Peyer's patch (tissue), 4 donors: ENCODE measurements at regions not wholly inside any gene's neighbourhood (a gene's known extent, or its start where the extent isn't known, plus 50 kb on each side); places are given as distances from the start of the nearest gene placed in this dataset.

Experiments used
- POLR2A ChIP-seq, 2 donors: fragments of 450-650 bp; IDR thresholded peaks; one replicate each; pipeline ENCODE4 v1.5.1; 2017; ENCODE audit warnings: antibody characterized with exemption in 2 of 2, mild to moderate bottlenecking in 2 of 2, moderate library complexity in 2 of 2
- TF ChIP-seq, protein P1 (sequence below), 6 experiments: fragments of 450-650 bp in 4 of 6; fragments of 200-600 bp in 2 of 6; sonication (generic) in 1 of 6; IDR thresholded peaks; one replicate each; pipeline ENCODE4 v1.5.1; 2017 to 2019; ENCODE audit warnings: antibody characterized with exemption in 6 of 6, mild to moderate bottlenecking in 3 of 6, moderate library complexity in 1 of 6

DNA sequence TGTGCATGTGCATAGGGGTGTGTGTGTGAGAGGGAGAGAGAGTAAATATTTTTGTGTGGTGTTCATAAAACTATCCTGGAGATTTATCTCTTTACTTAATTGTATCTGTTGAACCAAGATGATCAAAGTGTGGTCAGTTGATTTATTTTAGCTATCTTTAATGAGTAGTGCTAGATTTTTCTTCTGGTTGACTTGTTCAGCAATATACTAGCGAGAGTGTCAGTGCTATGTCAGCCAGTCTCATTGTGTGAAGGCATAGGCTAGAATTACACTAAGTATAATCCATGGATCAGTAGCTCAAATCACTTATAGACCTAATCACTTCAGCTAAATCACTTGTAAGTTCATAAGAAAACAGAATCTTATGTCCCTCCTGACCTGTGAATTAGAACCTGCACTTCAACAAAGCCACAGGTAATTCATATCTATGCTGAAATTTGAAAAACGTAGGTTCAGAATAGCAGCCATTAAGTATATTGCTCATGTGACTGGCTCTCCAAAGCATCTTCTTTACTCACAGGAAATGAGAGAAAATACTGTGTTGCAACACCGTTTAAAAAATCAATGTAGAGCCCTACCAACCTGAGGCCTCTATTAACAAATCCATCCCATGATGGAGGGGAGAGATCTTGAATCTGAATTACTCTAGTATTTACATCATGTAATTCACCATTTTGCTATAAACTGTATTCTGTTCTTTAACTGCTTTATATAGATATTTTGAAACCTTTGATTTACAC lies 203.1 kb upstream of the ACTBL2 start:
- TF ChIP-seq, protein P1, sequence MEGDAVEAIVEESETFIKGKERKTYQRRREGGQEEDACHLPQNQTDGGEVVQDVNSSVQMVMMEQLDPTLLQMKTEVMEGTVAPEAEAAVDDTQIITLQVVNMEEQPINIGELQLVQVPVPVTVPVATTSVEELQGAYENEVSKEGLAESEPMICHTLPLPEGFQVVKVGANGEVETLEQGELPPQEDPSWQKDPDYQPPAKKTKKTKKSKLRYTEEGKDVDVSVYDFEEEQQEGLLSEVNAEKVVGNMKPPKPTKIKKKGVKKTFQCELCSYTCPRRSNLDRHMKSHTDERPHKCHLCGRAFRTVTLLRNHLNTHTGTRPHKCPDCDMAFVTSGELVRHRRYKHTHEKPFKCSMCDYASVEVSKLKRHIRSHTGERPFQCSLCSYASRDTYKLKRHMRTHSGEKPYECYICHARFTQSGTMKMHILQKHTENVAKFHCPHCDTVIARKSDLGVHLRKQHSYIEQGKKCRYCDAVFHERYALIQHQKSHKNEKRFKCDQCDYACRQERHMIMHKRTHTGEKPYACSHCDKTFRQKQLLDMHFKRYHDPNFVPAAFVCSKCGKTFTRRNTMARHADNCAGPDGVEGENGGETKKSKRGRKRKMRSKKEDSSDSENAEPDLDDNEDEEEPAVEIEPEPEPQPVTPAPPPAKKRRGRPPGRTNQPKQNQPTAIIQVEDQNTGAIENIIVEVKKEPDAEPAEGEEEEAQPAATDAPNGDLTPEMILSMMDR (IDR thresholded peaks at IDR 0.05): no peak
- TF ChIP-seq POLR2A (IDR thresholded peaks at IDR 0.05): no peak
